Anterior cingulate cortex (tissue), 58 donors: ENCODE measurements at regions not wholly inside any gene's neighbourhood (a gene's known extent, or its start where the extent isn't known, plus 50 kb on each side); places are given as distances from the start of the nearest gene placed in this dataset.
"Not testable (repeated sequence)": the region's sequence is repeated elsewhere in the genome, so short reads cannot be mapped to it uniquely, and the experiment has no call there.

ENCODE experiments used
- DNase-seq, 58 donors: peaks; one replicate each; lab custom pipeline; 2025; lab: John Stamatoyannopoulos, UW

DNA sequence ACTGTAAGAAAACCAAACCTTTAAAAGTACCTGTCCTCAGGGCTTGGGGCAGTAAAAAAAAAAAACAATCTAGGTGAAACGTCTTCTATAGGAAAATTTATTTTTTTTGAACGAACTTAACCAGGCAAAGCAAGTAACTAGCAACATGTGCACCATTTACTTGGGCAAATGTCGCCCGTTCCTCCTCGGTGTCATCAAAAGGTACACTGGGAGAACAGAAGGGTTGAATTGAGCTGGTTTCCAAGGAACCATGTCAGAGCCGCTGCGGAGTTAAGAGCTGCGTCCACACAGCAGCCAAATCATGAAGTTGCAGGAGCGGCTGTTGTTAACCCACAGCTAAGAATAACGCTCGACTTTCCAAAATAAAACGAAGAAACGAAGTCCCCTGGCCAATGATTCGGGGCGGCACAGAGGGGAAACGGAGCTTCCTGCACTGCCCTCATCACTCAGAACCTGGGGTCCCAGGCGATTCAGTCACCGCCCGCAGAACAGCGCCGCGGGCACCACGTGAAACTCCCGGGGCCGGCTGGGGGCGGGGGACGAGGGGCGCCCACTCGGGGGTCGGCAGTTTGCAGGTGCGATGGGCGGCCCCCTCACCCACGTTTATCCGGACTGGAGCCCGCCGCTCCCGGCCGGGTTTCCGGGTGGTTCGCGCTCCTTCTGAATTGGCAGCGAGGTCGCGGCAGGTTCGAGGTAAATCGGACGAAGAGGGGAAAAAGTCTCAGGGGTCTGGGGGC is 53.6 kb upstream of the PLGLB1 start:
- DNase-seq = not testable (repeated sequence)

GRCh38 chr2:87075791-87076252 is 54.2 kb upstream of the PLGLB1 start:
- not testable (repeated sequence) for DNase-seq

GRCh38 chr2:87076253-87077123 is 54.8 kb upstream of the PLGLB1 start:
- DNase-seq = not testable (repeated sequence)

- not testable (repeated sequence) for DNase-seq
These were observed 55.4 kb upstream of the PLGLB1 start for GRCh38 chr2:87077124-87077446.

- not testable (repeated sequence) for DNase-seq
These were observed 60.1 kb upstream of the PLGLB1 start for GRCh38 chr2:87081727-87082126.

DNA sequence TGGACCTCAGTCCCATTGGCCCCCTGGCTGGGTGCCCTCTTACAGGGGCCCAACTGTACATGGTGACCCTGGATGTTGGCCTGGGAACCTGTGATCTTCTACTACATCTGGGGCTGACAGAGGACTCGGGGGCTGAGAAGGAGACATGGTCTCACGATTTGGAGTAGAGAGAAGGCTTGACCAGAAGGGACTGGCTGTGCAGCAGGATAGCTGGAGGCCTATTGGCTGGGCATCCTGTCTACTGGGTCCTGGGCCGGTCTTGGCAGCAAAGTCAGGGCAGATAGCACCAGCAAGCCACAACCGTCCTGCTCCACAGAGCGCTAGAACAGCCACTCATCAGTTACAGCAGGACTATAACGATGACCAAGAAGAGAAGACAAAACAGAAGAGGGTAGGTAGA is 66.4 kb upstream of the PLGLB1 start:
- not testable (repeated sequence) for DNase-seq

GRCh38 chr2:87089401-87089800 is 67.8 kb upstream of the PLGLB1 start:
- DNase-seq = not testable (repeated sequence)

DNA sequence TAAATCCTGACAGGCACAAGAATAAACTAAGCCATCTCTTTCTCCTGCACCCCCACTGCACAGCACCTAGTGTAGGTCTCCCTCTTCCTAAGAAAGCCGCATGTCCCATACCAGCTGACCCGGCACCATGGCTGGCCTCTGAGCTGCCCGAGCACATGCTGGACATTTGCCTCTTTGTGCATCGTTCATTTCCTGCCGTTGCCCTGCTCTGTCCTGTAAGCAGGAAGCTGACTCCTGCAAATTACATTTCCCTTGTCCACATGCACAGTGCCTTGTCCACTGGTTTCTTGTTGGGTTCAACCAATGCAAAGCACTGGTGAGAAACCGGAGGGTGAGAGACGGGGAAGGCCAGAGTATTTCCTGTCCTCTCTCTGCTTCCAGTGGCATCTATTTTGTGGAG is 71.6 kb upstream of the PLGLB1 start:
- not testable (repeated sequence) for DNase-seq

- DNase-seq = peak in 1 of 58 donors; percentile 7
These were observed 72.4 kb upstream of the PLGLB1 start for GRCh38 chr2:87093937-87094529.

DNA sequence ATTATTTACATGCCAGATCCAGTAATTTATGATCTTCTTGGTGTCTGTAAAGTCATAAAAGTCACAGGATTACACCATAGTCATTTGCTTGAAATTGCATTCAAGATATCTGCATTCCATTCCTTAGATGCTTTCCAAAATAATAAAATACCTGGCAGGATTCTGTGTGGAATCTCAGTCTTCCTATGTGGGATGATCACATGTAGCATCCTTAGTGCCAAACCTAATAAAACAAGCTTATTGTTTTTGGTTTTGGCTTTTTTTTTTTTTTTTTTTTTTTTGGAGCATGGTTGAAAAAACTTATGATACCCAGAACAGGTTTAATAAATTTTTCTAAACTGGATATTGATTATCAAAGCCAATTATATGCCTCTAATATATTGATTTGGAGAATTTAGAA is 74.2 kb upstream of the PLGLB1 start:
- DNase-seq = not testable (repeated sequence)

DNA sequence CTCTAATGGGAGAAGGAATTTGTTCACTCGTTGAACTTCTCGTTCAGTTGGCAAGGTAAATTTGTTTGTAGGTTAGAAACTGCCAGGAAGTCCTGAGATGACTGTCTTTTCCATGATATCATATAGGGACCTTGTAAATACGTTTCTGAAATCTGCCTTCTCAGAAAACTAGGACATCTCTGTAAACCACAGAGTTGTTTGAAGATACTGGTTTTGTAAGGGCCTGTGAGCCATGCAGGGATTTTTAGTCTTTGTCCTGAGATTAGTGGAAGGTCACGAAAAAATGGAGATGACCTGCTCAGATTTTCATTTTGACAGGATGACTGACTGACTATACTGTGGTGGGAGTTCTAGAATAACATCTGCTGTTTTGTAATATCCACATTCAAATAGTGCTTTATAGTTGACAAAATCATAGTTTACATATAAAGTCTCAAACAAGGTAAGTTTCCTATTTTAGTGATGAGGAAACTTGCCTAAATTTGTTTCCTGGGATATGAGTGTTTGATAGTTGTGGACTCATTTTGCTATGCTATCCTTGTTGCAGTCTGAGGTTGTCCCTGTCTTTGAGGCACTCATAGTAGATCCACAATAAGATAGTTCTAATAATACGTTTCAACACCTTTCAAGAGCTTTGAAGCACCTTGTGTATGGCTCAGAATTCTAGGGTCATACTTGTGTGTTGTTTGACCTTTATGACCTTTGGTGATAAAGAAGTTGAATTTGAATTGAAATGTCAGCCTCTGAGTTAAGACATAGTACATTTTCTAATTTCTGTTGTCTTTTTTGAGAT is 107.3 kb upstream of the PLGLB1 start:
- DNase-seq = not testable (repeated sequence)

GRCh38 chr2:87132577-87132976 is 110.9 kb upstream of the PLGLB1 start:
- DNase-seq = not testable (repeated sequence)

- not testable (repeated sequence) for DNase-seq
These were observed 130.3 kb upstream of the PLGLB1 start for GRCh38 chr2:87151835-87152493.

DNA sequence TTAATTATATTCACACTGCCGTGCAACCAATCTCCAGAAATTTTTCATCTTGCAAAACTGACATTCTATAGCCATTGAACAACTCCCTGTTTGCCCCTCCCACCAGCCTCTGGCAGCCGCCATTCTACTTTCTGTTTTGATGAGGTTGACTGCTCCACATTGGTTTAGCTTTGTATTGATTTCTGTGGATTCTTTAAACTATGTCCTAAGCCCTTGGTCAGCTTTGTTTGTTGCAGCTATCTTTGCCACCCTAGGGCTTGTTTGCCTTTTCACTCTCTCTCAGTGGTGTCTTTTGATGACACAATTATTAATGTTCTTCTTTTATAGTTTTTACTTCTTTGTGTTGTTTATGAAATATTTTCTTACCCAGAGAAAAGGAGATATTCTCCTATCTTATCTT is 152.8 kb upstream of the PLGLB1 start:
- DNase-seq = not testable (repeated sequence)

DNA sequence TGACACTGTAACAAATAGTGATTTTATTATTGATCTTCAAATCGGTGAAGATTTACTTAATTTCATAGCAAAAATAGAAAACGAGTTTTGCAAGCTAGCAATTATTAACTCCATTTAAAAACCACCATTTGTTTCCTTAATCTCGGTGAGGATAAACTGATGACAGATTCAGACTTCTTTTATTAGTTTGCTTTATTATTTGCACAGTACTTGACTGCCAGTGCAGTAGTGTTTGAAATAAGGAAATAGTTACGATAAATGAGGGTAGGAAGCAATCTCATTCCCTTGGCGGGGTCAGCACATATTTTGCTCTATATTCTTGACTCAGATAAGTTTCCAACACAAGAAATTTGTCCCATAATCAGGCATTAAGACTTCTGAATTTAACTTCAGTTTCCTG is 161.7 kb upstream of the PLGLB1 start:
- not testable (repeated sequence) for DNase-seq

GRCh38 chr2:87184260-87184659 is 162.6 kb upstream of the PLGLB1 start:
- not testable (repeated sequence) for DNase-seq

- DNase-seq = not testable (repeated sequence)
These were observed 167.6 kb upstream of the PLGLB1 start for GRCh38 chr2:87189214-87189613.

GRCh38 chr2:87193336-87193735 is 171.7 kb upstream of the PLGLB1 start:
- not testable (repeated sequence) for DNase-seq

DNA sequence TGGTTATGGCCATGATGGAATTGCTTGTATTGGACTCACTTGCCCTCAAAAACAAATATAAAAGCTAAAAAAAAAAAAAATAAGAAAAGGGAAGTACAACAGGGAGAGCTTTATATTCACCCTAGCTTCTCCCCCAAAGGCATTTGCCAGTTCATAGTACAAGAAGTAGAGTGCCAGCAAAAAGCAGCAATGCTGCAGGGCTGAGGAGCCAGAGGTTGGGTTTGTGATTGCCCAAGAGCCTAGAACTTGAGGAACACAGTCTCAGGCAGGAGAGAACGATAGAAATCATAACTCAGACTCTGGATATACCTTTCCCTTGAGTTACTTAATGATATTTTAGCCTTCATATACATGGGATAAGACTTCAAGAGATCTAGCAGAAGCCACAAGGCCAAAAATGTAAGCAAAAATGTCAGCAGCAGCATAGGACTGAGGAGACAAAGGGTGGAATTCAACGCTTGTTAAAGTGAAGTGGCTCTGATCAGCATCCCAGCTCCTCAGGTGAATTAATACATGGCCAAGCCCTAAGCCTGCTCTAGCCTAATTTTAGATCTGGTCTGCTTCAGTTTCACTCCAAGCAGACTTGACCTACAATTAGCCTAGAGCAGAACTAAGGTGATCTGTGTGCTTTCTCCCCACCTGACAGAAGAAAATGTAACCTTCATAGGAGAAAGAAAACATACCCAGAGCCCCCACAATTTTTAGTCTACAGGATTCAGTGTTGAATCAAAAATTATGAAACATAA is 172.8 kb upstream of the PLGLB1 start:
- not testable (repeated sequence) for DNase-seq
